HUES64 (cell line): ENCODE measurements at regions not wholly inside any gene's neighbourhood (a gene's known extent, or its start where the extent isn't known, plus 50 kb on each side); places are given as distances from the start of the nearest gene placed in this dataset.
"Not testable (repeated sequence)": the region's sequence is repeated elsewhere in the genome, so short reads cannot be mapped to it uniquely, and the experiment has no call there.

Source experiments
- H3K27ac ChIP-seq: 2 replicates; pipeline ENCODE4 v1.7.0; 2013; ENCODE audit warnings: low read depth, low read length, inconsistent platforms
- H3K27me3 ChIP-seq: 2 replicates; pipeline ENCODE4 v1.6.1; 2013; ENCODE audit warnings: mild to moderate bottlenecking, low read length; ENCODE audit not compliant: insufficient read depth
- H3K36me3 ChIP-seq: 2 replicates; pipeline ENCODE4 v1.6.1; 2013; ENCODE audit warnings: mild to moderate bottlenecking, low read length; ENCODE audit not compliant: insufficient read depth
- H3K4me1 ChIP-seq: 2 replicates; pipeline ENCODE4 v1.6.1; 2013; ENCODE audit warnings: mild to moderate bottlenecking, low read length, moderate library complexity; ENCODE audit not compliant: insufficient read depth
- H3K4me3 ChIP-seq: 2 replicates; pipeline ENCODE4 v1.5.1; 2013; ENCODE audit warnings: mild to moderate bottlenecking, low read length, moderate library complexity
- H3K9ac ChIP-seq: 2 replicates; pipeline ENCODE4 v1.6.1; 2013; ENCODE audit warnings: mild to moderate bottlenecking, low read depth, low read length
- H3K9me3 ChIP-seq: 2 replicates; pipeline ENCODE4 v1.6.1; 2013; ENCODE audit warnings: low read depth, low read length; ENCODE audit not compliant: insufficient read depth
- WGBS: fragments of 150-250, 120-280 bp; methylation state at CpG from one replicate; pipeline ENCODE4 v1.1.7; 2013; ENCODE audit warnings: missing lambda C conversion rate; 5-methylcytosine and 5-hydroxymethylcytosine counted together

DNA sequence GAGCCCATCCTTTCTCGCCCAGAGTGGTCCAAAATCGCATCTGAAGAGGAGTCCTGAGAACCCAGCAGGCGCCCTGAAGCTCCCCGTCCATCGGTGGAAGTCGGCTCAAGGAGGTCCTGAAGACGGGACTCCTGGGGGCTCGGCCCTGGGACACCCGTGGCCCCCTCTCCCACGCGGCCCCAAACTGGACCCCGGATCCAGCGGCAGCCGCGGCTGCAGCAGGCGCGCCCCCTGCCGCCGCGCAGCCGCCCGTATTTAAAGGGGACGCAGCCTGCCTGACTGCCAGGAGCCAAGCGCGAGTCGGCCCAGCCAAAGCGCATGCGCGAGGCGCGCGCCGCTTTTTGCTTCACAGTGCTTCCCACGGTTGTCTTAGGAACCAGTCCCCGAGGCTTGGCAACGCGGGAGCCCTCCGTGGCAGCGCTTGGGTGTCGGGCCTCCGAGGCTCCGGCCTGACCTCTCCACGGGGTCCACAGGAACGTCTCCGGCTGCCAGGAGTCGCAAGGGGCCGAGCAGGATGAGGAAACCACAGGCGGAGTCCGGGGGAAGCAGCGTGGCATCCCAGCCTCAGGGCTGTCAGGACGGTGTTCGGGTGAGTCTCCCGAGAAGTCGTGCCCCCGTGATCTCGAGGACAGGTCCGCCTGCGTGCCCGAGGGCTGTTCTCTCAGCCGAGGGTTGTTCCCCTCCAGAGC is 691.6 kb downstream of the KCNJ18 start:
- not testable (repeated sequence) for H3K9ac ChIP-seq, H3K27me3 ChIP-seq, H3K27ac ChIP-seq, H3K4me1 ChIP-seq, H3K4me3 ChIP-seq, H3K9me3 ChIP-seq, H3K36me3 ChIP-seq
- WGBS: no CpG with 5 or more reads among the region's 60 CpGs

DNA sequence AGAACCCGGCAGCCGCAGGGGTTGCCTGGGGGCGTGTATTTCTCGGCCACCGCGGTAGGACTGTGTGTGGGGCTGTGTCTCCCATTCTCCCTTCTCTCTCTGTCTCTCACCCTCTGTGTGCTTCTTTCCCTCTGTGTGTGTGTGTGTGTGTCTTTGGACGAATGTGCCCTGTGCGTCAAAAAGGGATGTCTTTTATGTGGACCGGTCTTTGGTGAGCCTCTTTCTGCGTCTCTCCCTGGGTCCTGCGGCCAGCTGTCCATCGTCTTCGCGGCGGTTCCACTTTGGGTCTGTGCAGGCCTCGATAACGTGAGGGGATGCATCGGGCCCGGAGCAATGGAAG is 692.1 kb downstream of the KCNJ18 start:
- H3K4me3 ChIP-seq, H3K9ac ChIP-seq, H3K4me1 ChIP-seq, H3K27ac ChIP-seq, H3K36me3 ChIP-seq, H3K27me3 ChIP-seq, H3K9me3 ChIP-seq: not testable (repeated sequence)
- WGBS: no CpG with 5 or more reads among the region's 19 CpGs

DNA sequence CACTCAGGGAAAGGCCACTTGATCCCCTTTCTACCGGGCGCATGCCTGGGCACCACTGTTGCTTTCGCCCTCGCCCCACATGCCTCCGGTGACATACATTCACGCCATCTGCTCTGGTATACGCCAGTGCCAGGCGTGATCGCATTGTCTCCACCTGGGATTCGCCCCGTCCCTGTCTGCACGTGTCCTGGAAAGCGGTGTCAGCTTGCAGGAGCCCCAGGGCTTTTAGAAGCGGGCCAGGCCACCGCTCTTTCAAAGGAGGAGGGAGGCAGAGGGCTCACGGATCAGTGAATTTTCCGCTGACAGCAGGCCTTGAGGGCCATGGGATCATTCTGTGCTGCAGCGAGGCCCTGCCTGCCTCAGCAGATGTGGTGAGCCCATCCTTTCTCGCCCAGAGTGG is 706.1 kb downstream of the KCNJ18 start:
- not testable (repeated sequence) for H3K9me3 ChIP-seq, H3K9ac ChIP-seq, H3K4me3 ChIP-seq, H3K27me3 ChIP-seq, H3K4me1 ChIP-seq, H3K27ac ChIP-seq, H3K36me3 ChIP-seq
- WGBS: 97% methylated on average over 8 of the region's 19 CpGs

DNA sequence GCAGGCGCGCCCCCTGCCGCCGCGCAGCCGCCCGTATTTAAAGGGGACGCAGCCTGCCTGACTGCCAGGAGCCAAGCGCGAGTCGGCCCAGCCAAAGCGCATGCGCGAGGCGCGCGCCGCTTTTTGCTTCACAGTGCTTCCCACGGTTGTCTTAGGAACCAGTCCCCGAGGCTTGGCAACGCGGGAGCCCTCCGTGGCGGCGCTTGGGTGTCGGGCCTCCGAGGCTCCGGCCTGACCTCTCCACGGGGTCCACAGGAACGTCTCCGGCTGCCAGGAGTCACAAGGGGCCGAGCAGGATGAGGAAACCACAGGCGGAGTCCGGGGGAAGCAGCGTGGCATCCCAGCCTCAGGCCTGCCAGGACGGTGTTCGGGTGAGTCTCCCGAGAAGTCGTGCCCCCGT is 706.7 kb downstream of the KCNJ18 start:
- H3K9ac ChIP-seq, H3K36me3 ChIP-seq, H3K4me3 ChIP-seq, H3K27me3 ChIP-seq, H3K4me1 ChIP-seq, H3K9me3 ChIP-seq, H3K27ac ChIP-seq: not testable (repeated sequence)
- no CpG with 5 or more reads among the region's 40 CpGs for WGBS

DNA sequence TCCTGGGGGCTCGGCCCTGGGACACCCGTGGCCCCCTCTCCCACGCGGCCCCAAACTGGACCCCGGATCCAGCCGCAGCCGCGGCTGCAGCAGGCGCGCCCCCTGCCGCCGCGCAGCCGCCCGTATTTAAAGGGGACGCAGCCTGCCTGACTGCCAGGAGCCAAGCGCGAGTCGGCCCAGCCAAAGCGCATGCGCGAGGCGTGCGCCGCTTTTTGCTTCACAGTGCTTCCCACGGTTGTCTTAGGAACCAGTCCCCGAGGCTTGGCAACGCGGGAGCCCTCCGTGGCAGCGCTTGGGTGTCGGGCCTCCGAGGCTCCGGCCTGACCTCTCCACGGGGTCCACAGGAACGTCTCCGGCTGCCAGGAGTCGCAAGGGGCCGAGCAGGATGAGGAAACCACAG is 712.8 kb downstream of the KCNJ18 start:
- peaks cover 12% of the 10 kb centered on the region for H3K9me3 ChIP-seq
- not testable (repeated sequence) for H3K4me3 ChIP-seq, H3K9ac ChIP-seq, H3K27ac ChIP-seq, H3K4me1 ChIP-seq, H3K36me3 ChIP-seq, H3K27me3 ChIP-seq
- WGBS: no CpG with 5 or more reads among the region's 39 CpGs

DNA sequence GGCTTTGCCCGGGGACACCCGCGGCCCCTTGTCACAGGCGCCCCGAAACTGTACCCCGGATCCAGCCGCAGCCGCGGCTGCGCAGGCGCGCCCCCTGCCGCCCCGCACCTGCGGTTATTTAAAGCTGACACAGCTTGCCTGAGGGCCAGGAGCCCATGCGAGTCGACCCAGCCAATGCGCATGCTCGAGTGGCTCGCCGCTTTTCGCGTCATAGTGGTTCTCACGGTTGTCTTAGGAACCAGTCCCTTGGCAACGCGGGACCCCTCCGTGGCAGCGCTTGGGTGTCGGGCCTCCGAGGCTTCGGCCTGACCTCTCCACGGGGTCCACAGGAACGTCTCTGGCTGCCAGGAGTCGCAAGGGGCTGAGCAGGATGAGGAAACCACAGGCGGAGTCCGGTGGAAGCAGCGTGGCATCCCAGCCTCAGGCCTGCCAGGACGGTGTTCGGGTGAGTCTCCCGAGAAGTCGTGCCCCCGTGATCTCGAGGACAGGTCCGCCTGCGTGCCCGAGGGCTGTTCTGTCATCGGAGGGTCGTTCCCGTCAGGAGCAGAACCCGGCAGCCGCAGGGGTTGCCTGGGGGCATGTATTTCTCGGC is 716.9 kb downstream of the KCNJ18 start:
- H3K9ac ChIP-seq: no peak overlapping the region
- no peak overlapping the region for H3K27ac ChIP-seq
- 93% methylated on average over 51 of the region's 52 CpGs for WGBS
- H3K9me3 ChIP-seq: peaks cover 46% of the 10 kb centered on the region
- H3K36me3 ChIP-seq: no peaks in the 10 kb centered on the region
- no peaks in the 10 kb centered on the region for H3K27me3 ChIP-seq
- H3K4me3 ChIP-seq: no peak overlapping the region
- no peaks in the 10 kb centered on the region for H3K4me1 ChIP-seq

DNA sequence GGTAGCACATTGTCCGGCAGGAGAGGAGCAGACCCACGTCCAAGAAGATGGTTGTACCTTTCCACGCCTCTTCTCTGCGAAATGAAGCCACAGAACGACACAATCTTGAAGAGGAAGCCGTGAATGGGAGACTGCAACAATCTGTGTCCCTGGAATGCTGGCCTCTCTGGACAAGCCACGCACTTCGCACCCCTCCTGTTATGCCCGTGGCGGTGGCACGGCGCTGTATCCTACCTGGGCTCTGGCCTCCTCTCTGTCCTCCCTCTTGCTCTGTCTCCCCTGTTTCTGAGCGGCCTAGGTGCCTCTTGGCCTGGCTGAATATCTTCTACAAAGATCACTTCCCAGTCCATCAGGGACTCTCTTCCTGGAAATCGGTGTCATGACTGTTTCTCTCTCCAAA is 717.8 kb downstream of the KCNJ18 start:
- Histone ChIP-seq H3K9ac (no peak overlapping the region), H3K4me3 (no peak overlapping the region), H3K36me3 (no peaks in the 10 kb centered on the region), H3K27me3 (no peaks in the 10 kb centered on the region), H3K9me3 (peaks cover 46% of the 10 kb centered on the region), H3K27ac (no peak overlapping the region), H3K4me1 (no peaks in the 10 kb centered on the region)
- 79% methylated on average over 14 of the region's 14 CpGs for WGBS

DNA sequence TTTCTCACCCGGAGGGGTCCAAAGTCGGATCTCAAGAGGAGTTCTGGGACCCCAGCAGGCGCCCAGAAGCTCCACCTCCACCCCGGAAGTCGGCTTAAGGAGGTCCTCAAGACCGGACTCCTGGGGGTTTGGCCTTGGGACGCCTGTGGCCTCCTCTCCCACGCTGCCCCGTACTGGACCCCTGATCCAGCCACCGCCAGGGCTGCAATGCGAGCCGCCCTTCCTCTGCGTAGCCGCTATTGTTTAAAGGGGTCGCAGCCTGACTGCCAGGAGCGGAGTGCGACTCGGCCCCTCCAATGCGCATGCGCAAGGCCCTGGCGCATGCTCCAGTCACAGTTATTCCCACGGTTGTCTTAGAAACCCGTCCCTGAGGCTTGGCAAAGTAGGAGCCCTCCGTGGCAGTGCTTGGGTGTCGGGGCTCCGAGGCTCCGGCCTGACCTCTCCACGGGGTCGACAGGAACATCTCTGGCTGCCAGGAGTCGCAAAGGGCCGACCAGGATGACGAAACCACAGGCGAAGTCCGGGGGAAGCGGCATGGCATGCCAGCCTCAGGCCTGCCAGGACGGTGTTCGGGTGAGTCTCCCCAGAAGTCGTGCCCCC is 719.0 kb downstream of the KCNJ18 start:
- peaks cover 51% of the 10 kb centered on the region for H3K9me3 ChIP-seq
- H3K27ac ChIP-seq: no peak overlapping the region
- WGBS: 91% methylated on average over 38 of the region's 38 CpGs
- H3K9ac ChIP-seq: no peak overlapping the region
- no peaks in the 10 kb centered on the region for H3K4me1 ChIP-seq
- no peak overlapping the region for H3K4me3 ChIP-seq
- H3K36me3 ChIP-seq: no peaks in the 10 kb centered on the region
- no peaks in the 10 kb centered on the region for H3K27me3 ChIP-seq

DNA sequence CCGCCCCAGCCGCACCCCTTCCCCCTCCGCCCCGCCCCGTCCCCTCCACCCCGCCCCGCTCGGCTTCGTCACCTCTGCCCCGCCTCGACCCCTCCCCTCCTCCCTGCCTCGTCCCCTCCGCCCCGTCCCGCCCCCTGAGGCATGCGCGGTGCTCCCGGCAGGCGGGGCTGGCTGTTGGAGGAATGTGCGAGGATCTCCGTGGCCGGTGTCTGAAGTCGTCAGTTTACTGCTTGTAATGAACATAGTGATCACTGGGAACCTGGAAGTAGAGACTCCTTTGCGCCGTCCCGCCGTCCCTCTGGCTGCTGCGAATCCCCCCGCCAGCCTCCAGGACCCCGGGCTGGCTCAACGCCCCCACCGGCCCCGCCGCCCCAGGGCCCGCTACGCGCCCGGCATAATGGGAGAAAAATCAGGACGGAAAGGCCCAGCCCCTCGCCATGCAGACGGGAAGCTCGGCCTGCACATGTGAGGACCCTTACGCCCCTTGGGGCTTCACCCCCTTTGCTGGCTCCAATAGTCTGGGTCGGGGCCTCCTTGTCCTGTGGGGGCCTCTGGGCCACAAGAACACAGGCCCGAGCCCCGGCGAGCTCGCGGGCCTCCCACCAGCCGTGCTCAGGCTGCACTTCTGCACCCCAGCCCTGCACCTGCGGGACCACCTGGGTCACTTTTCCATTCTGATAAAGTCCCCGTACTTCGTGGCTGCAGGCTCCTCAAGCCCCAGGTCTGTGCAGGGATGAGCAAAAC is 743.1 kb downstream of the KCNJ18 start:
- Histone ChIP-seq H3K4me3 (no peak overlapping the region), H3K9ac (no peak overlapping the region), H3K27ac (no peak overlapping the region), H3K36me3 (no peaks in the 10 kb centered on the region), H3K27me3 (no peaks in the 10 kb centered on the region), H3K4me1 (no peaks in the 10 kb centered on the region), H3K9me3 (peaks cover 87% of the 10 kb centered on the region)
- WGBS: 89% methylated on average over 42 of the region's 53 CpGs

DNA sequence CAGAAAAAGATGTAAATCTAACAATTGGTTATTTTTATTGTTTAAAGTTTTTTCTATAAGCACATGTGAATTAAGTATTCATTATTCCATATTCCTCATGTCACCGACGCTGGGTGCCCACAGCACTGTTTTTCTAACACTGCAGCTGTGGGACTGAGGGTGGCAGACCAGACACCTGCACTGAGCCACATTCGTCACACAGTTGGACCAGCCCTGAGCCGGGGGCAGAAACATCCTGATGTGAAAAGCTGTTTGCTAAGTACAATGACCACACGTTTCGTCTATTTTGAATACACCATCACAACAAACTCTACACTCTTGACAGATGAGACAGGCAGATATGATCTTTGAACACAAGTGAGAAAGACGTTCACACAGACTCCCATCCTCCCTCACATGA is 749.5 kb downstream of the KCNJ18 start:
- 87% methylated on average over 6 of the region's 7 CpGs for WGBS
- Histone ChIP-seq H3K36me3 (no peaks in the 10 kb centered on the region), H3K4me3 (no peak overlapping the region), H3K27me3 (no peaks in the 10 kb centered on the region), H3K4me1 (no peaks in the 10 kb centered on the region), H3K9me3 (peaks cover 88% of the 10 kb centered on the region), H3K27ac (no peak overlapping the region), H3K9ac (no peak overlapping the region)

DNA sequence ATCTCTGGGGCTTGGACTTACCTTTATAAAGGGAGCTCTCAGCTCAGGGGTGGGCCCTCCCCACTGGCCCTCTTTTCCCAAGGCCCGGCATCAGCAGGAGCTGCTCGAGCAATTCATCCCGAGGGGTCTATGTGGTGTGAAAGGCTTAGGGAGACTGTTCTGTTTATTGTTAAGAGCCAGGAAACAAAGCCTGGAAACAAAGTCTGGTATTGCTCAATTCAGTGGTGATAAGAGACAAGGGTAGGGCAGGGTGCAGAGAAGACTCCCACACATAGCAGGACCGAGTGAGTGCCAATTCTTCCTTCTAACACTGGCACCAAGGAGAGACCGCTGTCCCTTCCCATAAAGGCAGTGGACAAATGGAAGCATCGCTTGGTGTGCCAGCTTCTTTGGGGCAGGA is 750.7 kb downstream of the KCNJ18 start:
- H3K27me3 ChIP-seq: no peaks in the 10 kb centered on the region
- WGBS: 87% methylated on average over 6 of the region's 6 CpGs
- H3K4me1 ChIP-seq: no peaks in the 10 kb centered on the region
- no peak overlapping the region for H3K27ac ChIP-seq
- no peak overlapping the region for H3K9ac ChIP-seq
- no peak overlapping the region for H3K4me3 ChIP-seq
- H3K36me3 ChIP-seq: no peaks in the 10 kb centered on the region
- peaks cover 89% of the 10 kb centered on the region for H3K9me3 ChIP-seq
